Retina (tissue), 1 donor: ENCODE measurements at regions not wholly inside any gene's neighbourhood (a gene's known extent, or its start where the extent isn't known, plus 50 kb on each side); places are given as distances from the start of the nearest gene placed in this dataset.
A peak's percentile ranks its signal among the peaks of the same experiment; 100 is the strongest.
"Not testable (repeated sequence)": the region's sequence is repeated elsewhere in the genome, so short reads cannot be mapped to it uniquely, and the experiment has no call there.

ENCODE experiments used
- DNase-seq: peaks from one replicate; pipeline ENCODE4 v3.0.0-alpha.2; 2016

DNA sequence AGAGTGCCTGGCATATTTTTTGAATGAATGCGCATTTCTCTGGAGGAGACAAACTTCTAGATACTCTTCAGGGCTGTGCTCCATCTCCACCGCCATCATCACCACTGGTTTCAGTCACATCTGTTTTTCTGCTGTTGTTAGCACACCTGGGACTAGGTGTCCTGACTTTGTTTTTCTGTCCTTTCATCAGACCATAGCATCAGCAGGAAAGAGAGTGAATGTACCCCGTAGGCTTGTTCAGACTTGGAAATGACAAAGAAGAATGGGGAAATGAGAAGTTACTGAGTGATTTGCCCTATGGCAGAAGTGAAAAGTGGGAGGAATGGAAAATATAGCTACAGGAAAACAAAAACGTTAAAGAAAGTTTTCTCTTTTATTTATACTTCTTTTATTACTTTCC lies 965.2 kb upstream of the FANCL start:
- no peak for DNase-seq

DNA sequence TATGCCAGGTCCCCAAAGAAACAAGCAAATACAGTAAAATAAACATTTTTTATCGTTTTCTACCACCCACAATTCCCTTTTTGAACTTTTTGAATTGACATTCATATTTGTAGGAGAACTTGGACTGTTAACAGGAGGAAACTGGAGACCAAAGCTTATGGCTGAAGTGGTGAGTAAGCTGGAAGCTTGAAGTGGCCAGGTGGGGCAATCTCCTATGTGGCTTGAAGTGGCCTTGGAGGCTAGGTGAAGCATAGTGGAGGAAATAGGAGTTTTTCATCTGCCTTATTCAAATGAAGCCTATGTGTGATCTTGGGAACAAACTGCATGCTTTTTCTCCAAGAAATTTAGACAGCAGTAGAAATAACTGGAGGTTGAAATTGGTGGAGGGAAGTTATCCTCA lies 962.9 kb upstream of the FANCL start:
- DNase-seq: no peak

DNA sequence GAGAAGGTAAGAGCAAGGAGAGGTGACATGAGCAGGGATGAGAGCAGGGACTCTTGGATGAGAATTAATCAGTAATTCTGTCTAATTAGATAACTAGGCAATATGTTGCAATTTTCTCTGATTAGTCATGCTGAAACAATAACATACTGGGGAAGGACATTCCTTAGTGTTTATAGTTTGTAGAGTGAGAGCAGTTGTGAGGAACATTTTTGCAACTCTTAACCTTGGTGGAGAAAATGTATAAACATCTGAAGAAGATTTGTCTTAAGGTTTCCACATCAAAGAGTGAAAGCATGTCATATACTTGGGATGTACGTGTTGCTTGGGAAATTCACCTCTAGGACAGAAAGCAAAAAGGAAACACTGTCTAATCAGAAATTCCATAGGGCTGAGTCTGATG lies 955.4 kb upstream of the FANCL start:
- DNase-seq: no peak

DNA sequence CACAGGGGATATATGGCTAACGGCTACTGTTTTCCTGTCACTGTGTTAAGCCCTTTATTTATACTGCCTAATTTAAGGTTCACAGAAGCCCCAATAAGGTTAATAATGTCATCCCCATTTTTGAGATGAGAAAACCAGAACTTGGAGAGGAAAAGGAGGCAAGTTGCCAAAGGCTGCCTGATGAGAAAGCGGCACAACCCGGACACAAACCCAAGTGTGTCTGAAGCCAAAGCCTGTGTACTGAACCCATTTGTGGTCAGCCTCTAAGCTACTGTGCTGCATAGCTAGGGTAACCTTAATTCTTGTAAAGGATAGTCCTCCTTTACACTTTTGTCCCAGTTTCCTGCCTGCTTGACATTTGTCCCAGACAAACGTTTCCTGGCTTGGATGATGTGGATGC lies 954.7 kb upstream of the FANCL start:
- no peak for DNase-seq

DNA sequence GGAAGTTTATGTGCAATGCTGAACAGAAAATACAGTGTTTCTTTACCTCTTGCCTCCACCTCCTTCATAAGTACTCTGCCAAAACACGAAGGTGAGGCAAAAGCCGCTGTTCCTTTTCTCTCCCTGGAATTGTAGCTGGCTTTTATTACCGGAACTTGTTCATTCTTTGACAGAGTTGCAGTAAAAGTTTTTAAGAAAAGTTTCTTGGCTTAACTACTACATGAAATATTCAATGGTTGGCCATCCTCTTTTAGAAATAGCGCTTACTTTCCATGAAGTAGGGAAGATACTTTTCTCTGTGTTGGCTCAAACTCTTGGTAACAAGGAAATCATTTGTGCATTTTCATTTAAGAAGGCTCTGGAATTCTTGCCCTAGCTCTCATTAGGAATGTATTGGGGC lies 950.7 kb upstream of the FANCL start:
- no peak for DNase-seq

DNA sequence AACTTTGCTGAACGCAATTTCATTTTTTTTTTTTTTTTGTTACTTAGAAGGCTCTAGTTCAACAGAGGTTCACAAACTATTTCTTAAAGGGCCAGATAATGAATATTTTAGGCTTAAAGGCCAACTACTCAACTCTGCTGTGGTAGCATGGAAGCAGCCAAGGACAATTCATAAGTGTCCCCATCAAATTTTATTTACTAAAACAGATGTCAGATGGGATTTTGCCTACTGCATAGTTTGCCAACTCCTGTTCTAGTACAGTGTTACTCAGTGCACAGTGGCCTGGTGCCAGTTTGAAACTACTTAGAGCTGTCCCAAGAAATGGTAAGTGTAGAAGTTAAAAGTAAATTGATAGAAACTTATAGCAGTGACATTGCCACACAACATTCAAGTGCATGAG lies 949.4 kb upstream of the FANCL start:
- DNase-seq: no peak

DNA sequence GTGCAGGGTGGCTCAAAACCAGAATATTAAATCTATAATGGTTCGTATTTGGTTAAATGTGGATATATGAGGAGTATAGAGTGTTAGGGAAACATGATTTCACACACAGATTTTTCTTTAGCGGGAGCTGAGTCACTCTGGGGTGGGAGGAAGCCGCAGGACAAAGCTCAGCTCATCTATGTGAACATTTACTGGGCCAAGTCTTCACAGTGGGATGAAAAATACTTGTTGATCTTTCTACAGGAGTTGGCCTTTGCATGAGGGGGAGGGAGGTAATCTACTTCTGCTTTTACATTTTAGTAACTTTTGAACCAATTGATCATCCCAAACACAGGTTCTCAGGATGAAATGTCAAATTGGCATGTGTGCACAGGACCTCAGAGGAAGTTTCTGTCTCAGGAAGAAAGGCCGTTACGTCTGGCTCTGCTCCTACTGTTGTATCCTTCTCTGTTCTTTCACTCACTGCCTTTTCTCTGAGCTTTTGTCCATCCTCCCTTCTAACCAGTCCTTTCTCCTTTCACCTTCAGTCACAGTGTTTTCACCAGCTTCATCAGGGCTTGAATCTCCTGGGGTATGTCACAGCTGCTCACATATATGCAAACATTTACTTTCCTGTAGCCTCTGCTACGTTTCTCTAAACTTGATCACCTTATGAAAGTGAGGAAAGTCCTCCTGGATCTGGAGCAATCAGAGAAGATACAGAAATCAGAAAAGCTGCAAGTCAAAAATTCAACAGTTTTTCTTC lies 943.3 kb upstream of the FANCL start:
- DNase-seq: no peak

DNA sequence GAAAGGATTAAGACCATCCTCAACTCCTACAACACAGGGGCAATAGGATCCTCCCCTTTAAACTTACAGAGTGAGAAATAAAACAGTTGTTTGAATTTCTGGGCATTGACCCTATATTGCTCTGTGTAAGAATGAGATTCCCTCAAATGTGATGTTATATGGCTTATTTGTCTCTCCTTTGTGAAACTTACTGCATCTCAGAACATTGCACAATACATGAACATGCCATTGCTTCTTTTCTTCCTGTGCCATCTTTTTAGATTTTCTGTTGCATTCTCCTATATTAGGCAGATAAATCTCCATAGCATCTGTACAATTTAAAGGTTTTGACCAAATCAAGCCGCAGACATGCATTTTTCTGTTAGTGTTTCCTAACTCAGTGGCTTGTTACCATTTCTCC lies 941.9 kb upstream of the FANCL start:
- DNase-seq: no peak

DNA sequence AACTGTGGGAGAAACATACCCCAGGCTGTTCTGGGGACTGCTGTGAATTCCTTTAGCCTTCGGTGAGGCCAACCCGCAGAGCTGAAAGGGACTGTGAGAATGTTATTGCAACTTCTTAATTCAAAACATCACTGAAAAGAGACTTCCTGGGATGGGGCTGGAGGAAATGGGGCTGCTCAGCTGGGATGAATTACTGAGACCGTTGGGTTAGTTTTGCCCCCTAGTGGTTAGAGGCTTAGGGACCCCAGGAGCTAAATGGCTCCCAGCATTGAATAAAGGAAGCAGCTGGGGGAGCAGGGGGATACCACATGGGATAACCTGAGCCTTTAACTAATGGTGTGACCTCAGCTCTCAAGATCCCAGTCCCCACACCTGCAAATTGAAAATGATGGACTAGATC lies 941.1 kb upstream of the FANCL start:
- peak; percentile 32 for DNase-seq

DNA sequence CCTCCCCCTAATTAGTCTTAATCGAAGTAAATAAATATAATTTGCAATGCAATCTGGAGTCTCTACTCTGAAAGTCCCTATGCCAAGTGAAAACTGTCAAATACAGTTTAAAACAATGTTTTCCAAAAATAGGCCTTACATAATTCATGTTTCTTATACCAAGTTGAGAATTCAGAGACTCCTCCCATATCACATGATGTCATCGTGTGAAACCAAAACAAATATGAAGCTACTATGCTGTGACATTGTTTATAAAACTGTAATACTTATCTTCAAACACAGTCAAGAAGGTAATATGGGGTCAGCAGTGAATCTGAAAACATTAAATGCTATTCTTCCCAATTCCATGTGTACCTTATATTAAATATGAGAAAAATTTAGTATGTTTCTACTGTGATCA lies 940.2 kb upstream of the FANCL start:
- DNase-seq: no peak

DNA sequence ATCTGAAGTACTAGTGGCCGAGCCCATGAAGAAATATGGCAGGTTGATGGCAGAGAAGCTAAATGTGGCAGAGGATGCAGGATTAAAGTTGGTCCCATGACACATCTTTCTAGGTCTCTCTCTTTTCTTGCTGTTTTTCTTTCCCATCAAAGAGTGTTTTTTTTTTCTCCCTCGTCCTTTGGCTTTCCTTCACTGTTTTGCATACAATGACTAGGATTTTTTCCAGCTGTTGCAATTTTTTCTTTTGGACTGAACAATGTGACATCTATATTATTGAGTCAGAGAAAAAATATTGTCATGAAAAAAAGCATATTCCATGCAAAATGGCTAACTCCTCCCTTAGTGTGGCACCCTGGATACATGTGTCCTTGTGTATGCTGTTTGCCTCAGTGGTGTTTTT lies 939.5 kb upstream of the FANCL start:
- no peak for DNase-seq

DNA sequence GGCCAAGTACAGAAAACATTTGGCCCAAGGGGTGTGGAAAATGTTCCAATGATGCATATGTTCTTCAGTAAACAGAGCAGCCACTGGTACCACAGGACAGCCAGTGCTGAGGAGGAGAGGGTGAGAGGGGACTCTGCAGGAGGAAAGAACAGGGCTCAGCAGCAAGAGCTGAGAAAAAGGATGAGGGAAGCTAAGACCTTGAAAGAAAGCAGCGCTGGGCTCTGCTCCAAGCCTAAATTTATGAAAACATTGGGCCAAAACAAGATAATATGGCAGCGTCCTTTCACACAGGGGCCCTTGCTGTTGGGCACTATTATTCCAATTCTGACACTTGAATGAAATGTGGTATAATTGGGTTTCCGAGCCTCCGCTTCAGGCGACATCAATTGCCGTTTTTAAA lies 939.0 kb upstream of the FANCL start:
- DNase-seq: no peak

DNA sequence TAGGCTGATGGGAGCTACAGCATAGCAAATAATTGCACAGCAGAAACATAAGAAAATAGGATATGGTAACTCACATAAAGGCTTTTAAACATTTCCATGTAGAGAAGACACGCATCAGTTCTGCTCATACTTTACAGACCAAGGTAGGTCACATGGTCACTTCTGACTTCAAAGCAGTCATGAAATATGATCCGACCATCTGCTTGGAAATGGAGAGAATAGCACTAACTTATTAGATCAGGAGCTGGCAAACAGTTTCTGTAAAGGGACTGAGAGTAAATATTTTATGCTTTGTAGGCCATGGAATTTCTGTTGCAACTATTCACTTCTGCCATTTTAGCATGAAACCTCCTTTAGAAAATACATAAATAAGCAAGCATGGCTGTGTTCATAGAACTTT lies 936.6 kb upstream of the FANCL start:
- DNase-seq: no peak

DNA sequence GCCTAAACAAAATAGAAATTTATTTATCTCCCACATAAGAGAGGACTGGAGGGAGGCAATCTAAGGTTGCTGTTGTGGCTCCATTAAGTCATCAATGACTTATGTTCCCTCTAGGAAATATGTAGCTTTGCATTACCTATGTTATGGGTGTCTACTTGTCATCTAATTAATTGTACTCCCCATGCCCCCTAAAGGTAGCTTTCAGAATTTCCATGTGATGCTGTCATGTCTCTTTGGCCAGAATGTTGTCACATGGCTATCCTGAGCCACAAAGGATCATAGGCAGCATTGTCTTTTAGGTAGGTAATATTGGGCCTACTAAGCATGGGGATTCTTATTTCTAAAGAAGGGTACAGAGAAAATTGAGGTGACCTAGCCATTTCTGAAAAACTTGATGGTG lies 935.6 kb upstream of the FANCL start:
- no peak for DNase-seq

DNA sequence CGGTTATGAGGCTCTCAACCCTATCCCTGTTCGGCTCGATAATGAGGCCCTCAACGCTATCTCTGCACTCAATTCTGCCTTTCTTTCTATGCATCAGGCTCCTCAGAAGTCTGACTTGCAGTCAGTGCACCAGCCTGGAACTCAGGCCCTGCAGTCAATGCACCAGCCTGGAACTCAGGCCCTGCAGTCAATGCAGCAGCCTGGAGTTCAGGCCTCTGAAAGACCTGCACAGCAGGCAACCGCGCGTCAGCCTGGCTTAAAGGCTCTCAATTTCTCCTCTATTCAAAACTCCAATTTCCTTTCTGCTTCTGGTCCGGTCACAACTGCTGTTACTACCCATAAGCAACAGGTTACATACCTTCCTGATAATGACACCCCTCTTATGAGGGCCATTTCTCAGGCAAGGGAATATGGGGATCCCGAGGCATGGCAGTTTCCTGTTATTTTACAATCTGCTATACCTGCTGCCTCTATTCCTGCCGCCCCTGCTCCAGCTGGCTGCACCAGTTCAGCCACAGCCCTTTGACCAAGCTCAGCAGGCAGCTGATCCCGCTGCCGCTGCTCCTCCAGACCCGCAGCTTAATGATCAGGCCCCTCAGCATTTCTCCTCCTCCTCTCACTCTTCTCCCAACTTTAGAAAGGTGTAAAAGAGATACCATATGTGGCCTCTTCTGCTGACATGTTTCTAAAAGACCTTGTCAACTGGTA lies 933.6 kb upstream of the FANCL start:
- peak; percentile 17 for DNase-seq

DNA sequence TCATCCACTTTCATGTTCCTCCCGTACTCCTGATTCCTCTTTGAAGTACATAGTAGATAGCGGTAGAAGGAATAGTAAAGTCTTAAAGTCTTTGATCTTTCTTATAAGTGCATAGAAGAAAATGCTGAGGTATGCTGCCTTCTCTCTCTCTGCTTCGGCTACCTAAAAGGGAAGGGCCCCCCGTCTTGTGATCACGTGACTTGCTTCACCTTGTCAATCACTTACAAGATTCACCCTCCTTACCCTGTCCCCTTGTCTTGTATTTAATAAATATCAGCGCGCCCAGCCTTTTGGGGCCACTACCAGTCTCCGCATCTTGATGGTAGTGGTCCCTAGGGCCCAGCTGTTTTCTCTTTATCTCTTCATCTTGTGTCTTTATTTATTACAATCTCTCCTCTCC lies 932.2 kb upstream of the FANCL start:
- no peak for DNase-seq

DNA sequence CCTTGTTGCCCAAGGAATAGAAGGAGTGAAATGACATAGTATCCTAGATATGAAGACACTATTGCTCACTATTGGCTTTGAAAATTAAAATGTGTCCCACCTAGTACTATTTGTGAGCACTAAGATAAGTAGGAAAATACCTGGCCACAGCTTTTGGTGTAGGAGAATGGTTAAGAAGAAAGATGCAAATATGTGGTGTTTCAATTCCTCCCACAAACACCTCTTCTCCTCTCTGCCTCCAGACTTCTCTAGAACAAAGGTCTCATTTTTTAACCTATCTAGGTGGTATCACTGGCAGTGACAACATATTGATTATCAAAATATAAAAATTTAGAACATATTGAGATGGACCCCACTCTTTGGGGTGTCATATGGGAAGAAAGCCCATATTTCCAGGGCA lies 929.9 kb upstream of the FANCL start:
- DNase-seq: no peak

DNA sequence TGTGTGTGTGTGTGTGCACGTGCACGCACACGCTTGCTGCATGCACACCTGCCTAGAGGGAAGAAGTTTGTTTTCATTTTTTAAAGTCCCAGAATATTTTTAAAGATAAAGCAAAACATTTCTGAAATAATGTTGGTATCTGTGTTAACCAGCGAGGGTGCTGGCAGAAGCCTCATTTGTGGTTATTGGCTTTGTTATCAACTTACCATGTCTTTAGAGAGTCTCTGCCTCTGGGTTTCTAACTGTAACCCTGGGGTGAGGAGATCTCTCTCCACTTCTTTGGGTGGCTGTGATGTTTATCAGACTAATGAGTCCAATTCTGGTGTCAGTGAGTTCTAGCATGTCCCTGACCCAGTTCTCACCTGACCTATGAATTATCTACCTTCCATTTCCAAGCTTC lies 927.6 kb upstream of the FANCL start:
- DNase-seq: no peak

DNA sequence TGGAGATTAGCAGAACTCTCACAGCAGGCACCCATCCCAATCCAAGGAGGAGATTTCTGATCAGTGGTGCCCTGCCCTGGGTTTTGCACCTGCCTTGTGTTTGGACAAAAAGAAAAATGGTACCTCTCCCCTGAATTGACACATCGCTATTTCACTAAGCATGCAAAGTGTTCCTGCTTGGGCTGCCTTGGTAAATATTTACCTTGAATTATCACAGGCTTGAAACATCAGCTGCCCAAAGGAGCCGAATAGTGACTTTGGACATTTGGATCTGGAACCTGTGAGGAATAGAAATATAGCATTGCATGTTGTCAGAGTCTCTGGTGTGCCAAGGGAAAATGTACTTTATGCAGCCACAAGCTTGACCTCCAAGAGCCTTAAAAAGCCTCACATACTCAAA lies 926.4 kb upstream of the FANCL start:
- peak; percentile 26 for DNase-seq

DNA sequence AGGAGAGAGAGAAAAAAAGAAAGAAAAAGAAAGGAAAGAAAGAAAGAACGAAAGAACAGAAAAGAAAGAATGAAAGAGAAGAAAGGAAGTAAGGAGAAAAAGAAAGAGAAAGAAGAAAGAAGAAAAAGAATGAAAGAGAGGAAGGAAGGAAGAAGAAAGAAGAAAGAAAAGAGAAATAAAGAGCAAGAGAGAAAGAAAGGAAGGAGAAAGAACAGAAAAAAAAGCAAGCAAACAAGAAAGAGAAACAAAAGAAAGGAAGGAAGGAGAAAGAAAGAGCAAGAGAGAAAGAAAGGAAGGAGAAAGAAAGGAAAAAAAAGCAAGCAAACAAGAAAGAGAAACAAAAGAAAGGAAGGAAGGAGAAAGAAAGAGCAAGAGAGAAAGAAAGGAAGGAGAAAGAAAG lies 916.8 kb upstream of the FANCL start:
- DNase-seq: not testable (repeated sequence)

DNA sequence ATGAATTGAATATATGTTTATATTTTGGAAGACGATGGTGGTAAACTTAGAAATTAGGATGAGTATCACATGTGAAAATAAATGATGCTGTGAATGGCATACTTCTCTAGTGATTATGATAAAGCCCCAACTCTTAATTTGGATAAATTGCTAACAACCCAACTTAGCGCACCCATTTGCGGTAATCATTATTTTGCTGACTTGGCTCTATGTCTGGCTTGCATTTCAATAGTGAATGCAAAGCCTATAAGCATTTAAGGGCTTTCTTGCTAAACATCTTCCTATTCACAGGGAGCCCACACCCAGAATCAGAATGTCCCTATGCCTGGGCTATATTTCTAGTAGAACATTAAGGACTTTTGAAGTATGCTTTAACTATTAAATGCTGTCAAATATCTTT lies 910.7 kb upstream of the FANCL start:
- DNase-seq: no peak

DNA sequence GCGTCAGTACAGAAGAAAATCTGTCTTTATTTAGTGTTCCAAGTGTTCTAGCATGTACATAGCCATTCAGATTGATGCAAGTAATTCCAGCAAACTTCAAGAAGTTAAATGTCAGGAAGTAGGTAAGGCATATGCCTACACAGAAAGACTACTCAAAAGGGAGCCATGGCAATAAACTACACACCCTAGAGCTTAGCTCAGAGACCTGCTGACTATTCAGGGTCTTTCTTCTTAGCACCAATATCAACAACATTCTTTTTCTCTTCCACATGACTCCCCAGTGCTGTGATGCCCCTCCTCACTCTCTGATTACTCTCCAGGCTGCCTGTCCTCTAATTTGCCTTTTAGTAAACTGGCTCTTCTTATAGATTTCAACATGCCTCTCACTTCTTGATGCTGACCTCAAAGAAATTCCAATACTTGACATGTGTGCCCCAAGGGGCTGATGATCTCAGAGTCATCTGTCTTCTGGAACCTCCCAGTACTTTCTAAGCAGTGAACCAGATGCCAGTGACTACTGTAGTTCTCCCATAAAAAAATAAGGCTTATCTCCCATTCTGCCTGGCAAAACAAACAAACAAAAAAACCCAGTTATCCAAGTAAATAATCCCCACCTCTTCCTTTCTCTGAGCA lies 909.2 kb upstream of the FANCL start:
- no peak for DNase-seq

DNA sequence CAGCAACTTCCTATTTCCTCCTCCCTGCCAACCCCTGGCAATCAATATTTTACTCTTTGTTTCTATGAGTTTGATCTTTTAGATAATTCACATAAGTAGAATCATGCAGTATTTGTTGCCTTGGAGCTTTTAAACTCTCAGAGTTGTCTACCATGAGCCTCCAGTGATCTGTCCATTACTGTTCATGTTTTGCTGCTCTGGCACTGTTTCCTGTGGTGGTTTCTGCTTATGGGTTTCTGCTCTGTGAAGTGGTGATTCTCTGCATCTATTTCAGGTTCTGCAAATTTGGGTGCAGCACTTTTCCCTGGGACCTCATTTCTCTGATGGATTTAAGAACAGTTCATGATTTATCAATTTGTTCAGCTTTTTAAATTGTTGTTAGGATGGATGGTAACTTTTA lies 908.1 kb upstream of the FANCL start:
- DNase-seq: no peak

DNA sequence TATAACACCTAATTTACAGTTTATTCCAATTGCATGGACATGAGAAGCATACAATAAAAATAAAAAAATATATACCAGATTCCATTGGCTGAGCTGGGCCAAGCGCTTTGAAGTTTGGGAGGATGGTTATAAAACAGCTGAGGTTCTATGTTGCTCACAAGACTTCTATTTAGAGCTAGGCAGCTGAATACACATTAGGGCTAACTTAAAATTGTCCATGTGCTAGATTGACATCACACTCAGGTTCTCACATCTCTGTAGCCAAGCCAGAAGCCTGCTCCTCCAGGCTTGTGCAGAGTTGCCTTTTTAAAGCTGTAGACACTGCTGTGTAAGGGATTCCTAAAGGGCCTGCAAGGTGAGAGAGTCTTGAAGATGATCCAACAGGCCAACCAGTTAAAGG lies 871.1 kb upstream of the FANCL start:
- no peak for DNase-seq

DNA sequence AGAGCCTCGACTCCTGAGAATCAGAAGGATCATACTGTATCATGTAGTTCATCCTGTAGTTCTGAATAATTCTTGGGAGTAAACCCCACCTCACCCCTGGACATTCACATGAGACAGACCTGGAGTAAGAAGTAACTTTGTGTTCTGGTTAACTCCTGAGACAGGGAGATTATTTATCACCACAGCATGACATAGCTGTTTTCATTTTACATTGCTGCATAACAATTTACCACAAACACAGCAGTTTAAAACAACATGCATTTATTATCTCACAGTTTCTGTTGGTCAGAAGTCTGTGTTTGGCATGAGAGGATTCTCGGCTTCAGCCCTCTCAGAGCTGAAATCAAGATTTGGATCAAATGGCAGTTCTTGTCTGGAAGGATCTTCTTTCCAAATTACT lies 855.8 kb upstream of the FANCL start:
- no peak for DNase-seq
